SK-N-SH (cell line): ENCODE measurements at regions not wholly inside any gene's neighbourhood (a gene's known extent, or its start where the extent isn't known, plus 50 kb on each side); places are given as distances from the start of the nearest gene placed in this dataset.

Experiments used
- CTCF ChIA-PET: fragments of 300-600, 350-600 bp; formaldehyde crosslinking; extraction: SDS; loops from one replicate; lab custom pipeline; 2021; lab: Yijun Ruan, JAX
- POLR2A ChIA-PET: fragments of 350-600 bp; sonication (Branson Sonifier 250); formaldehyde crosslinking; extraction: SDS; loops from one replicate; lab custom pipeline; 2020; ENCODE audit warnings: antibody characterized with exemption, inconsistent platforms; lab: Yijun Ruan, JAX
- DNase-seq: peaks from one replicate; pipeline ENCODE4 v3.0.0; 2012
- H2AFZ ChIP-seq: fragments of 200-600 bp; sonication (generic); 2 replicates; pipeline ENCODE4 v1.8.1; 2016; ENCODE audit warnings: antibody characterized with exemption, mild to moderate bottlenecking, low read depth
- H3F3A ChIP-seq: fragments of 200-600 bp; sonication (generic); replicated peaks from 2 replicates; pipeline ENCODE3; 2016; ENCODE audit warnings: antibody characterized with exemption, mild to moderate bottlenecking; ENCODE audit not compliant: insufficient read depth
- H3K27ac ChIP-seq, 2 experiments: fragments of 200-500 bp in 1 of 2; fragments of 200-600 bp in 1 of 2; sonication (Bioruptor generic) in 1 of 2; sonication (generic), shearing (Covaris generic) in 1 of 2; 2 replicates each; pipeline versions ENCODE4 v1.5.1 to v1.6.1; 2014 to 2016; ENCODE audit warnings: low read depth in 2 of 2, inconsistent platforms in 1 of 2, low read length in 1 of 2, mild to moderate bottlenecking in 1 of 2, mixed read lengths in 1 of 2
- H3K27me3 ChIP-seq: fragments of 200-600 bp; sonication (generic), shearing (Covaris generic); 2 replicates; pipeline ENCODE4 v1.6.1; 2016; ENCODE audit warnings: mixed run types; ENCODE audit not compliant: insufficient read depth
- H3K36me3 ChIP-seq, 2 experiments: fragments of 200-500 bp in 1 of 2; fragments of 200-600 bp in 1 of 2; sonication (Bioruptor generic) in 1 of 2; sonication (generic) in 1 of 2; replicated peaks in 1 of 2; 2 replicates each; pipeline versions ENCODE3 to v1.5.1; 2014 to 2016; ENCODE audit warnings: low read length in 1 of 2, mild to moderate bottlenecking in 1 of 2; ENCODE audit not compliant: insufficient read depth in 2 of 2, control insufficient read depth in 1 of 2
- H3K4me1 ChIP-seq, 2 experiments: fragments of 200-500 bp in 1 of 2; fragments of 200-600 bp in 1 of 2; sonication (Bioruptor generic) in 1 of 2; sonication (generic), shearing (Covaris generic) in 1 of 2; 2 replicates each; pipeline versions ENCODE4 v1.5.1 to v1.6.1; 2014 to 2016; ENCODE audit warnings: low read depth in 1 of 2, low read length in 1 of 2, mixed run types in 1 of 2; ENCODE audit not compliant: insufficient read depth in 2 of 2, control insufficient read depth in 1 of 2
- H3K4me2 ChIP-seq: fragments of 200-600 bp; sonication (generic), shearing (Covaris generic); 2 replicates; pipeline ENCODE4 v1.6.1; 2017; ENCODE audit warnings: mixed run types
- H3K4me3 ChIP-seq, 2 experiments: fragments of 200-500 bp in 1 of 2; fragments of 200-600 bp in 1 of 2; sonication (Bioruptor generic) in 1 of 2; sonication (generic), shearing (Covaris generic) in 1 of 2; 2 replicates each; pipeline versions ENCODE4 v1.5.1 to v1.8.1; 2014 to 2016; ENCODE audit warnings: low read depth in 2 of 2, inconsistent platforms in 1 of 2, low read length in 1 of 2, mild to moderate bottlenecking in 1 of 2, mixed read lengths in 1 of 2, moderate library complexity in 1 of 2
- H3K79me2 ChIP-seq: fragments of 200-600 bp; sonication (generic); 2 replicates; pipeline ENCODE4 v1.8.1; 2017; ENCODE audit warnings: mild to moderate bottlenecking; ENCODE audit not compliant: insufficient read depth
- H3K9ac ChIP-seq: fragments of 200-600 bp; sonication (generic); 2 replicates; pipeline ENCODE4 v1.6.1; 2017; ENCODE audit warnings: mixed run types
- H3K9me2 ChIP-seq: fragments of 200-600 bp; sonication (generic); 2 replicates; pipeline ENCODE4 v1.6.1; 2017; ENCODE audit warnings: mixed run types
- H3K9me3 ChIP-seq: fragments of 200-600 bp; sonication (generic); 2 replicates; pipeline ENCODE4 v1.6.1; 2017; ENCODE audit warnings: mixed run types, mild to moderate bottlenecking, moderate library complexity
- H4K20me1 ChIP-seq: fragments of 200-600 bp; sonication (generic); 2 replicates; pipeline ENCODE4 v1.6.1; 2017; ENCODE audit warnings: mild to moderate bottlenecking, mixed run types; ENCODE audit not compliant: insufficient read depth
- CHD2 ChIP-seq: fragments of 150-350 bp; IDR thresholded peaks from 2 replicates; pipeline ENCODE4 v1.6.1; 2018; ENCODE audit warnings: low read length; ENCODE audit not compliant: partially characterized antibody
- CTCF ChIP-seq: fragments of 200-600 bp; sonication (generic); IDR thresholded peaks from 2 replicates; pipeline ENCODE4 v1.6.1; 2017; ENCODE audit warnings: antibody characterized with exemption, mild to moderate bottlenecking, moderate library complexity
- ELF1 ChIP-seq: IDR thresholded peaks from 2 replicates; pipeline ENCODE4 v1.4.0; 2012
- EZH2phosphoT487 ChIP-seq: fragments of 200-600 bp; sonication (generic); IDR thresholded peaks from 2 replicates; pipeline ENCODE4 v1.6.1; 2017; ENCODE audit warnings: low read depth, mixed run types, mild to moderate bottlenecking, antibody characterized with exemption, moderate library complexity, borderline replicate concordance
- FOSL2 ChIP-seq: IDR thresholded peaks from 2 replicates; pipeline ENCODE4 v1.4.0; 2012; ENCODE audit warnings: low read depth, mild to moderate bottlenecking, moderate library complexity, borderline replicate concordance
- GABPA ChIP-seq: IDR thresholded peaks from 2 replicates; pipeline ENCODE4 v1.4.0; 2012; ENCODE audit warnings: low read depth, mild to moderate bottlenecking
- IRF3 ChIP-seq: fragments of 150-350 bp; IDR thresholded peaks from 2 replicates; pipeline ENCODE4 v1.6.1; 2016; ENCODE audit warnings: mild to moderate bottlenecking, low read depth, low read length
- MAX ChIP-seq: IDR thresholded peaks from 2 replicates; pipeline ENCODE4 v1.4.0; 2012; ENCODE audit warnings: low read depth
- MEF2A ChIP-seq: IDR thresholded peaks from 2 replicates; pipeline ENCODE4 v1.4.0; 2012; ENCODE audit warnings: low read depth, borderline replicate concordance
- MXI1 ChIP-seq: IDR thresholded peaks from 2 replicates; pipeline ENCODE4 v1.6.1; 2012; ENCODE audit warnings: mild to moderate bottlenecking, low read depth, low read length, improper control_type of control experiment
- NFIC ChIP-seq: IDR thresholded peaks from 2 replicates; pipeline ENCODE4 v1.4.0; 2012; ENCODE audit warnings: borderline replicate concordance
- NRF1 ChIP-seq: IDR thresholded peaks from 2 replicates; pipeline ENCODE4 v1.6.1; 2012; ENCODE audit warnings: low read depth, mild to moderate bottlenecking, low read length
- RCOR1 ChIP-seq: fragments of 150-350 bp; IDR thresholded peaks from 2 replicates; pipeline ENCODE4 v1.6.1; 2017; ENCODE audit warnings: antibody characterized with exemption, low read length
- REST ChIP-seq: IDR thresholded peaks from 2 replicates; pipeline ENCODE4 v1.6.1; 2012; ENCODE audit warnings: mild to moderate bottlenecking, low read depth, low read length, moderate library complexity
- RFX5 ChIP-seq: IDR thresholded peaks from 2 replicates; pipeline ENCODE4 v1.6.1; 2012; ENCODE audit warnings: mild to moderate bottlenecking, improper control_type of control experiment, low read length
- TAF1 ChIP-seq: IDR thresholded peaks from 2 replicates; pipeline ENCODE4 v1.6.1; 2012; ENCODE audit warnings: low read depth, mild to moderate bottlenecking, low read length, moderate library complexity, borderline replicate concordance
- TCF12 ChIP-seq: IDR thresholded peaks from 2 replicates; pipeline ENCODE4 v1.4.0; 2012
- USF2 ChIP-seq: fragments of 150-350 bp; IDR thresholded peaks from 2 replicates; pipeline ENCODE4 v1.6.1; 2017; ENCODE audit warnings: antibody characterized with exemption, low read length, low read depth, borderline replicate concordance
- YY1 ChIP-seq: IDR thresholded peaks from 2 replicates; pipeline ENCODE4 v1.4.0; 2012; ENCODE audit warnings: low read depth, mild to moderate bottlenecking
- WGBS: methylation state at CpG from one replicate; pipeline ENCODE4 v1.1.6; 2017; ENCODE audit warnings: low lambda C conversion rate; 5-methylcytosine and 5-hydroxymethylcytosine counted together

GRCh38 chr13:112158961-112159360, 92.0 kb downstream of the SOX1 start:
- no peak overlapping the region for H3K9ac ChIP-seq
- no peaks in the 10 kb centered on the region for H3K36me3 ChIP-seq
- peaks cover 9% of the 10 kb centered on the region; the same call in 1 of the 2 replicates for H3K27me3 ChIP-seq
- no peaks in the 10 kb centered on the region for H3F3A ChIP-seq
- peaks cover 6% of the 10 kb centered on the region; the same call in 1 of the 2 replicates for H3K9me3 ChIP-seq
- no peaks in the 10 kb centered on the region for H4K20me1 ChIP-seq
- H3K4me3 ChIP-seq = no peak overlapping the region
- H3K27ac ChIP-seq = no peak overlapping the region
- 6% methylated on average over 5 of the region's 5 CpGs for WGBS
- H3K79me2 ChIP-seq = no peaks in the 10 kb centered on the region
- DNase-seq = no peak
- H3K4me1 ChIP-seq = no peaks in the 10 kb centered on the region
- CTCF ChIA-PET = no interaction called here
- H3K9me2 ChIP-seq = no peaks in the 10 kb centered on the region
- POLR2A ChIA-PET = no interaction called here
- no peak overlapping the region for H2AFZ ChIP-seq
- no peak overlapping the region for H3K4me2 ChIP-seq
- TF ChIP-seq RCOR1 (no peak), RFX5 (no peak), GABPA (no peak), FOSL2 (no peak), REST (no peak), USF2 (no peak)
- TF ChIP-seq, all 33 proteins: peak for 0

GRCh38 chr13:112159575-112160547, 92.9 kb downstream of the SOX1 start:
- WGBS = 7% methylated on average over 15 of the region's 17 CpGs
- no peaks in the 10 kb centered on the region for H3K9me2 ChIP-seq
- no peak overlapping the region for H3K27ac ChIP-seq
- peaks cover 9% of the 10 kb centered on the region; the same call in 1 of the 2 replicates for H3K27me3 ChIP-seq
- H3F3A ChIP-seq = no peaks in the 10 kb centered on the region
- no peak overlapping the region for H3K9ac ChIP-seq
- H3K36me3 ChIP-seq = no peaks in the 10 kb centered on the region
- ChIA-PET CTCF (no interaction called here), POLR2A (no interaction called here)
- no peak overlapping the region for H3K4me3 ChIP-seq
- H3K9me3 ChIP-seq = peaks cover 6% of the 10 kb centered on the region; the same call in 1 of the 2 replicates
- H3K4me1 ChIP-seq = no peaks in the 10 kb centered on the region
- no peak overlapping the region for H3K4me2 ChIP-seq
- DNase-seq = no peak
- no peaks in the 10 kb centered on the region for H3K79me2 ChIP-seq
- no peaks in the 10 kb centered on the region for H4K20me1 ChIP-seq
- no peak overlapping the region for H2AFZ ChIP-seq
- no peak for TF ChIP-seq ELF1
- no peak for TF ChIP-seq TAF1
- no peak for TF ChIP-seq YY1
- no peak for TF ChIP-seq IRF3
- TF ChIP-seq MEF2A = no peak
- no peak for TF ChIP-seq TCF12
- TF ChIP-seq MAX = no peak
- TF ChIP-seq NFIC = no peak
- TF ChIP-seq CTCF = no peak
- no peak for TF ChIP-seq FOSL2
- no peak for TF ChIP-seq CHD2
- no peak for TF ChIP-seq MXI1
- TF ChIP-seq NRF1 = no peak
- TF ChIP-seq EZH2phosphoT487 = no peak
